NCI-H526 (cell line): ENCODE measurements at regions not wholly inside any gene's neighbourhood (a gene's known extent, or its start where the extent isn't known, plus 50 kb on each side); places are given as distances from the start of the nearest gene placed in this dataset.
"Not testable (repeated sequence)": the region's sequence is repeated elsewhere in the genome, so short reads cannot be mapped to it uniquely, and the experiment has no call there.

Source experiments
- DNase-seq, 2 experiments: peaks; one replicate each; lab custom pipeline; 2025; lab: John Stamatoyannopoulos, UW

GRCh38 chr6:74715355-74716085 is 490.3 kb downstream of the COL12A1 start:
- no peak for DNase-seq

GRCh38 chr6:74713941-74714340 is 491.9 kb downstream of the COL12A1 start:
- no peak for DNase-seq

GRCh38 chr6:74705451-74705850 is 500.4 kb downstream of the COL12A1 start:
- DNase-seq, result no peak

- not testable (repeated sequence) for DNase-seq
Measured at GRCh38 chr6:74704540-74704939, 501.3 kb downstream of the COL12A1 start.

- no peak for DNase-seq
Measured at GRCh38 chr6:74690365-74690764, 515.5 kb downstream of the COL12A1 start.

- no peak for DNase-seq
Measured at GRCh38 chr6:74689601-74690000, 516.3 kb downstream of the COL12A1 start.

GRCh38 chr6:74677463-74677862 is 528.4 kb downstream of the COL12A1 start:
- no peak for DNase-seq

GRCh38 chr6:74676906-74677305 is 528.9 kb downstream of the COL12A1 start:
- no peak for DNase-seq

- DNase-seq, result no peak
Measured at GRCh38 chr6:74674377-74674776, 531.5 kb downstream of the COL12A1 start.

GRCh38 chr6:74671558-74672025 is 534.3 kb downstream of the COL12A1 start:
- no peak for DNase-seq

- no peak for DNase-seq
Measured at GRCh38 chr6:74658391-74658790, 547.5 kb downstream of the COL12A1 start.

- DNase-seq, result no peak
Measured at GRCh38 chr6:74657931-74658330, 547.9 kb downstream of the COL12A1 start.

GRCh38 chr6:74657011-74657410 is 548.8 kb downstream of the COL12A1 start:
- no peak for DNase-seq

- DNase-seq, result no peak
Measured at GRCh38 chr6:74656453-74656852, 549.4 kb downstream of the COL12A1 start.

- no peak for DNase-seq
Measured at GRCh38 chr6:74654296-74654695, 551.6 kb downstream of the COL12A1 start.

GRCh38 chr6:74651948-74652842 is 553.7 kb downstream of the COL12A1 start:
- no peak for DNase-seq

GRCh38 chr6:74650668-74651067 is 555.2 kb downstream of the COL12A1 start:
- no peak for DNase-seq

GRCh38 chr6:74646461-74646860 is 559.4 kb downstream of the COL12A1 start:
- DNase-seq, result no peak

GRCh38 chr6:74645108-74645849 is 560.6 kb downstream of the COL12A1 start:
- DNase-seq, result no peak

- no peak for DNase-seq
Measured at GRCh38 chr6:74642101-74642500, 563.8 kb downstream of the COL12A1 start.

- DNase-seq, result no peak
Measured at GRCh38 chr6:74638412-74638811, 567.4 kb downstream of the COL12A1 start.

- DNase-seq, result no peak
Measured at GRCh38 chr6:74632196-74632875, 573.5 kb downstream of the COL12A1 start.
